ENCODE measurements at regions not wholly inside any gene's neighbourhood (a gene's known extent, or its start where the extent isn't known, plus 50 kb on each side); places are given as distances from the start of the nearest gene placed in this dataset.
"Not testable (repeated sequence)": the region's sequence is repeated elsewhere in the genome, so short reads cannot be mapped to it uniquely, and the experiment has no call there.

DNA sequence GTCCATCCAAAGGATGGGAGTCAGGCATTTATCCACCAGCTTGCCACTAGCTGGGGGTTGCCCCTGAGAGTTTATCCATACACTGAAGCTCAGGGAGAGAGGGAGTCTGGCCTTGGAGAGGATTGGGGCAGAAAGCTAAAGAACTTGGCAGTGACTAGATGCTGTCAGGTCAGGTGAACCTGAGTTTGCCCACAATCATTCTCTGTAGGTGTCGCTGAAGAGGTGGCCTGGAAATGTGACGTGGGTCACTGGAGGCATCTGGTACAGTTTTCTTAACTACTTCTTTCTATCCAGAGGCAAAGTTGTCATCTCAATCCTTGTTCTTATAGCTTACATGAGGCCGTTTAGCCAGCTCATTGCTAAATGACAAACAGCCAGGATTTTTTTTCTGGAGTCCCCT, 298.0 kb upstream of the CTNNB1 start:
- no peak for DNase-seq (ENCODE audit: low read depth in 2 of 2)

DNA sequence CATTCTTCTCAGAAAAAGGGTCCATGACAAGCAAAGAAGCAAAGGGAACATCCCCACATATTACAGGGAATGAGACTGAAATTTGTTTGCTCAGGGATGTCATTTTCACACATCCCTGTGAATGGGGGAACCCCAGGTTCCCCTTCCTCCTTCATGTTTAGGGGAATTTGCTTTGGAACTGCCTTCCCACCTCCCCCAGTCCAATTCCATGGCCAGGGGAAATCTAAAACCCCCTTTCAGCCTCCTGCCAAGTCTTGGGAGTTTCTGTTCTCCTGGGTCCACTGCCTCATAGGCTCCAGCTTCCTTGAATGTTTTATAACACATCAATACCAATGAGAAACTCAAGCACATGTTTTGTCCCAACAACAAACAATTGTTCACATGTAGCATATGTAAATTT, 297.5 kb upstream of the CTNNB1 start:
- DNase-seq (ENCODE audit: low read depth in 2 of 2) = no peak

DNA sequence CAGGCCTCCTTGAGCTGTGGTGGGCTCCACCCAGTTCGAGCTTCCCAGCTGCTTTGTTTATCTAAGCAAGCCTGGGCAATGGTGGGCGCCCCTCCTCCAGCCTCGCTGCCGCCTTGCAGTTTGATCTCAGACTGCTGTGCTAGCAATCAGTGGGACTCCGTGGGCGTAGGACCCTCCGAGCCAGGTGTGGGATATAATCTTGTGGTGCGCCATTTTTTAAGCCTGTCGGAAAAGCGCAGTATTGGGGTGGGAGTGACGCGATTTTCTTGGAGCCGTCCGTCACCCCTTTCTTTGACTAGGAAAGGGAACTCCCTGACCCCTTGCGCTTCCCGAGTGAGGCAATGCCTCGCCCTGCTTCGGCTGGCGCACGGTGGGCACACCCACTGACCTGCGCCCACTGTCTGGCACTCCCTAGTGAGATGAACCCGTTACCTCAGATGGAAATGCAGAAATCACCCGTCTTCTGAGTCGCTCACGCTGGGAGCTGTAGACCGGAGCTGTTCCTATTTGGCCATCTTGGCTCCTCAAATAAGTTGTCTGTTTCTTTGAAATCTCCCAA, 291.3 kb upstream of the CTNNB1 start:
- DNase-seq (ENCODE audit: low read depth in 2 of 2) = not testable (repeated sequence)

DNA sequence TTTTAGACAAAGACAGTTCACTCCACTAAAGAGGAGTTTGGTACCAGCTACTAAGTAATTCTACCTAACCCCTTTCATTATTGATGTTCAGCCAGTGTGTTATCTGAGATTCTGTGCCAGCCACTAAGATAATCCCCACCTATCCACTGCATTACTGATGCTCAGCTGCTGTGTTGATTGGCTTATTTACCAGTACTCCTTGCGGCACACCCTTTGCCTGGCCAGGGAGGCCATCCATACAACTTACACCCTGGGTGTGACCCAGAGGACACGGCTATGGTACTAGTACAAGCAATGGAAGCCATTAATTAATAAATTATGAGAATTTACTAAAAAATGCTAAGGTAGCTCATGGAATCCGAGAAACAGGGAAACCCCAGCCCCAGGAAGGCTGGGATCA, 290.7 kb upstream of the CTNNB1 start:
- no peak for DNase-seq (ENCODE audit: low read depth in 2 of 2)

DNA sequence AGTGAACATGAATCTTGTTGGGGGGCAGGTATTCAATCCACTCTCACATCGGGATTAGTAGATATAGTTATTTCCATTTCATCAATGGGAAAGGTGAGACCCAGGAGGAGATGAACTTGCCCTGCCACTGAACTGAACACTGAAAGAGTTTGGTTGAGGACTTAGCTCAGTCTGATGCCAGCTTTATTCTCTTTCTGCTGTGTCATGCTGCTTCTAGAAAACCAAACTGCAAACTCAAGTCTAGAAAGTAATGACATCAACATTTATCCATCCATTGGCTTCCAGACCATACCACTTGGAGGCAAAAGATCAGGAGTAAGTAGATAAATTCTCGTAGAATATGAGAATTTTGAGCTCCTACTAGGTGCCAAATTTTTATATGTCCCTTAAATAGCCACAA, 288.0 kb upstream of the CTNNB1 start:
- no peak for DNase-seq (ENCODE audit: low read depth in 2 of 2)

GRCh38 chr3:40911928-40912327, 287.4 kb upstream of the CTNNB1 start:
- DNase-seq (ENCODE audit: low read depth in 2 of 2) = no peak

DNA sequence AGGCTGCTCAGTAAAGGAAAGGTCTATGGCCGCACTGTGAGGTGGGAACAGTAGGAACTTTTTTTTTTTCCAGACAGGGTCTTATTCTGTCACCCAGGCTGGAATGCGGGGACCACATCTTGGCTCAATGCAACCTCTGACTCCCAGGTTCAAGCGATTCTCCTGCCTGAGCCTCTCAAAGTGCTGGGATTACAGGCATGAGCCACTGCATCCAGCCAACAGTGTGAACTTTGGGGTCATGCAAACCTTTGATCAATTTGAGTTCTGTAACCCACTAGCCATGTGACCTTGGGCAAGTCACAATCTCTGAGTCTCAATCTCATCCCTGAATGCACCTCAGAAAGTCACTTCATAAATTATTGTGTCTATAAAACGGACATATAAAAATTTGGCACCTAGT, 286.8 kb upstream of the CTNNB1 start:
- no peak for DNase-seq (ENCODE audit: low read depth in 2 of 2)

DNA sequence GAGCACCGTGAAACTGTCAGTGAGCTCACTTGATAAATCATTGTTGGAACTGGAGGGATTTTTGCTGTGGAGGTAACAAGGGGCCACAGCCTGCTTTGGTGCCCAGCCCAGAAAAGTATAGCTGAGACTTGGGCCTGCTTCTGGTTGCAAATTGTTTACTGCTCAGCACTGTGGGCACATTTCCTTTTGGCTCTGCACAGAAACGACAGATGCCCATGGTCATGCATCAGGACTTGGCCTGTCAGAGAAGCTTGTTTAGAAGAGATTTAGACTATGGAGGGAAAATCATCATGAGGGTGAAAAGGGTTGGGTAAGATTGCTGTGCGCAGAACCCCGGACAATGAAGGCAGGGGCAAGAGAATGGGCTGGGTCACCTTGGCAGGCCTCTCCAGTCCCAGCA, 286.1 kb upstream of the CTNNB1 start:
- DNase-seq (ENCODE audit: low read depth in 2 of 2) = no peak

- no peak for DNase-seq (ENCODE audit: low read depth in 2 of 2)
Measured at GRCh38 chr3:40913641-40914040, 285.7 kb upstream of the CTNNB1 start.

DNA sequence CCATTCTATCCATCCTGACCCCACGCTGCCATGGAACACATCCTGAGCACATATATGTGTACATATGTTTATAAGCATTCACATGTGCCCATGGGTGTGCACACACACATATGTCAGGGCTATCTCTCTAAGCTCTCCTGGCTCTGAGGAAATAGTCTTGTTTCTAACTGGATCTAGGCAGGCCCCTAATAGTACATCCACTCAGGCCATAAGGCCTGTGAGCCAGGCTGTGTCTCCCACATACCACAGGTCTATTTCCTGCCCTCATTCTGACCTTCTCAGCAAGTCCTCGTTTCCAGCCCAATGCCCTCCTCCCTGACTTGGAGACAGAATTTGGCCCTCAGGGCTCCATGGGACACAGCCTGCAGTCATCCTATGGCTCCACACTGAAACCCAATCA, 284.8 kb upstream of the CTNNB1 start:
- DNase-seq (ENCODE audit: low read depth in 2 of 2) = no peak

GRCh38 chr3:40915346-40915865, 283.9 kb upstream of the CTNNB1 start:
- no peak for DNase-seq (ENCODE audit: low read depth in 2 of 2)

- DNase-seq (ENCODE audit: low read depth in 2 of 2) = no peak
Measured at GRCh38 chr3:40920041-40920440, 279.3 kb upstream of the CTNNB1 start.

DNA sequence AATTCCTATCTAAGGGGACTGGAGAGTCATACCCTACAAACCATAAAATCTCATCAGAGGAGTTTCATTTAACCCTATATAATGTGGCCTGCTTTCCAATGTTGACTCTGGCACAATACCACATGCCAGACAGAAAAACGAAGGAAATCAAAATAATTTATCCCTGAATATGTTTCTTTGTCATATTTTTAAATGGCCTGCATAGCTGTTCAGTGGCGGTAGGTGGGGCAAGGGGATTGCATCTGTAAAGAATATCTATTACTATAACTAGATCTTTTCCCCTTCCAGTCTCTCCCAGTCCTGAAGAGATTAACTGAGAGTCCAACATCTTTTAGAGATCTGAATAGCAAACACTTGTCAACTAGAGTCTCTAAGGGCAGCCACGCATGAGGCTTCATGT, 278.1 kb upstream of the CTNNB1 start:
- DNase-seq (ENCODE audit: low read depth in 2 of 2) = no peak

- no peak for DNase-seq (ENCODE audit: low read depth in 2 of 2)
Measured at GRCh38 chr3:40923143-40923542, 276.2 kb upstream of the CTNNB1 start.

GRCh38 chr3:40923651-40924050, 275.7 kb upstream of the CTNNB1 start:
- no peak for DNase-seq (ENCODE audit: low read depth in 2 of 2)

- DNase-seq (ENCODE audit: low read depth in 2 of 2) = no peak
Measured at GRCh38 chr3:40924559-40925141, 274.7 kb upstream of the CTNNB1 start.

DNA sequence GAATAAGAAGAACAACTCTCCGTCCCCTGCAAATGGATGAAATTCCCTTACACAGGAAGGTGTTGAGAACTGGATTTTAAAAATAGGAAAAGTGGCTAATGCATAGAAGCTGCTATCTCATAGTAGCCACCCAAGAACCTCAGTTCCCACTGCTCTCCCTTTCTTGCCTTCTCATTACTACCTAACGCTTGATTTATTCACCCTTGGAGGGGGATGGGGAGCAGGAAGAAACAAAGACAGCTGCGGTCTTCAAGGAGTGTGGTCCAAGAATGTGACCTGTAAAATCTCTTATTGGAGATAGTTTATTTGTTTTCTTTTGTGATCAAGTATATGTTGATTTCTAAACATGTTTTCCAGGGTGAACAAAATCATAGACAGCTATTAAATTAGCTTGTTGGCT, 274.1 kb upstream of the CTNNB1 start:
- no peak for DNase-seq (ENCODE audit: low read depth in 2 of 2)

GRCh38 chr3:40930131-40930538, 269.2 kb upstream of the CTNNB1 start:
- no peak for DNase-seq (ENCODE audit: low read depth in 2 of 2)

GRCh38 chr3:40930756-40931155, 268.5 kb upstream of the CTNNB1 start:
- no peak for DNase-seq (ENCODE audit: low read depth in 2 of 2)

DNA sequence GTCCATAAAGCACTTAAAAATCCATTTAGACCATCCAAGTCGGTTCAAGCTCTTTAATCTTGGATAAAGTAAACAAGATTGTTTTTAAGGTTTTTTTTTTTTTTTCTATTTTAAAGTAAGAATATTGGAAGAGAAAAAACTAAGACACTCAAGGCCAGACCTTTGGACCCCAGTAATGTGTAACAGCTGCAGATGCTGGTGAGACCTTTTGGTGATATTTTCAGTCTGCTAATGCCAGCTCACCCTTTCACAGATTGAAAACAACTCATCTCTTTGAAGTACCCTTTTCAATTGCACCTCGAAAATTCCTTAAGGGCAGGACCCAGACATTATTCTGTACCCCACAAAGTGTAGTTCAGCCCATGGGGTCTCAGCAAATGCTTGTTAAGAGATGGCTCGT, 260.7 kb upstream of the CTNNB1 start:
- DNase-seq (ENCODE audit: low read depth in 2 of 2) = no peak

DNA sequence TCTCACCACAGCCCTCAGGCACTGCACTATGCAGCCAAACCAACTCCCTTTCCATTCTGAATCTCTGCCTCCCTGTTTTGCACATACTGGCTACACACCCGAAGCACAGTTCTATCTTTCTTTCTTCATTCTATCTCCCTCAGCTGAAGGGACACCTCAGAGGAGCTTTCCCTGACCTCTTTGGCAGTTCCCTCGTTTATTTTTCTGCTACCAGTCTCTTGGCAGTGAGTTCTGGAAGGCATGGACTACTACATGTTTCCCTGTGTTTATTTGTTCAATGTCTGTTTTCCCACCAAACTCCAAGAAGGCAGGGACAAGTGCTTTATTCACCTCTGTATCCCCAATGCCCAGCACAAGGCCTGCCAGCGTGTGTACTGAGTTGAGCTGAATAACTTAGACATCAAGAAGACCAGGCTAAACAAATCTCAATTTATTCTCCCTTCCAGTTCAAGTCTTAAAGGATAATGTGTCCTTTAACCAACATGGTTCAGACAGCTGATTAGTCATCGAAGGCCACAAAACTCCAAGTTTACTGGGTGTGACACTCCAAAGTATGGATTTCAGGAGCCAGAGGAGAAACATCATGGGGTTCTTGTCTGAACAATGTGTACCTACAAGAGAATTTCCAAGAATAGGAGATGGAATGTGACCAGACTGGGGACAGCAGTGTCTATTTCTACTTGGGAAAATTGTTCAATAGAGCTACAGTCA, 260.1 kb upstream of the CTNNB1 start:
- DNase-seq (ENCODE audit: low read depth in 2 of 2) = no peak

DNA sequence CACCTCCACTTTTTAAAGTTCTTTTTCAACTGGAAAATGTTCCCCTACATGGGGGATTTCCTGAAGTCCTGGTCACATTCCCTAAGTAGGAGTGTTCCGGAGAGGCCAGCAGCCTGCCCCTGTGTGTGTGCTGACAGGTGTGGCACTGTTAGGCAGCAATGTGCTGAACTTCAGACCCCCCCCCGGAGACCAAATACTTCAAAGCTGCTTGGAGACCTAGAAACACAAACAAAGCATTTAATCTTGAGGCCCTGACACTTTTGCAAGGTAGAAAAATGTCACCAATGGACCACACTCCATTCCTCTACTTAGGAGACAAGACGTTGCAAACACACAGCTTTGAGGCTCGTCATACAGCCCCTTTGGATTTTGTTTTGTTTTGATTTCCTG, 259.6 kb upstream of the CTNNB1 start:
- no peak for DNase-seq (ENCODE audit: low read depth in 2 of 2)

DNA sequence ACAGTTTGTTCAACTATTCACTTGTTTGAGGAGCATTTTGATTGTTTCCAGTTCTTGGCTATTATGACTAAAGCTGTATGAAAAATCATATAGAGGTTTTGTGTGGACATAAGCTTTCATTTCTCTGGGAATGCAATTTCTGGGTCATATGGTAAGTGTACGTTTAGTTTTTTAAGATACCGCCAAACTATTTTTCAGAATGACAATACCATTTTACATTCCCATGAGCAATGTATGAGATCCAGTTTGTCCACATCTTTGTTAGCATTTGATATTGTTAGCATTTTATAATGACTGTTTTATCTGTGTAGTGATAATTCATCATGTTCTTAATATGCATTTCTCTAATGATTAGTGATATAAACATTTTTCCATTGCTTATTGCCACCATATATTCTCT, 258.7 kb upstream of the CTNNB1 start:
- DNase-seq (ENCODE audit: low read depth in 2 of 2) = no peak

Measured in stimulated activated CD8-positive, alpha-beta memory T cell treated with anti-CD3 and anti-CD28 coated beads, Interleukin-2, amount 100 ng/mL, for 1 hour (primary cell).